K562 (cell line): ENCODE measurements at regions not wholly inside any gene's neighbourhood (a gene's known extent, or its start where the extent isn't known, plus 50 kb on each side); places are given as distances from the start of the nearest gene placed in this dataset.

Source experiments
- CSDE1 ChIP-seq, 2 experiments: fragments of 450-650 bp; IDR thresholded peaks; 2 replicates each; pipeline ENCODE4 v1.6.1; 2016; ENCODE audit warnings: mild to moderate bottlenecking in 1 of 2
- CTCFL ChIP-seq: IDR thresholded peaks from 2 replicates; pipeline ENCODE4 v1.6.1; 2011; ENCODE audit warnings: borderline replicate concordance, low read depth, mild to moderate bottlenecking, moderate library complexity, low read length; ENCODE audit not compliant: insufficient read depth, poor library complexity, severe bottlenecking
- EHMT2 ChIP-seq: fragments of 450-650 bp; IDR thresholded peaks from 2 replicates; pipeline ENCODE4 v1.6.1; 2018; ENCODE audit warnings: antibody characterized with exemption
- FOXA1 ChIP-seq: fragments of 450-650 bp; IDR thresholded peaks from 2 replicates; pipeline ENCODE4 v1.6.1; 2016; ENCODE audit warnings: mild to moderate bottlenecking, borderline replicate concordance
- GTF2B ChIP-seq: IDR thresholded peaks from 2 replicates; pipeline ENCODE4 v1.6.1; 2011; ENCODE audit not compliant: insufficient read length; ENCODE audit errors: extremely low read depth
- HEY1 ChIP-seq: fragments of 250-450 bp; sonication (Bioruptor Pico); IDR thresholded peaks from 2 replicates; pipeline ENCODE4 v1.5.0; 2020; ENCODE audit warnings: mild to moderate bottlenecking, moderate library complexity, borderline replicate concordance
- MAZ ChIP-seq, 2 experiments: fragments of 450-650 bp in 1 of 2; sonication (generic) in 1 of 2; formaldehyde crosslinking; IDR thresholded peaks in 1 of 2; conservative IDR thresholded peaks in 1 of 2; 2 replicates each; pipeline versions ENCODE4 v1.4.0 to v1.5.0; 2020; ENCODE audit warnings: mild to moderate bottlenecking in 1 of 2, missing genetic modification reagents in 1 of 2
- POLR2B ChIP-seq: fragments of 450-650 bp; IDR thresholded peaks from 2 replicates; pipeline ENCODE4 v1.6.1; 2018; ENCODE audit warnings: low read depth; ENCODE audit not compliant: partially characterized antibody
- REST ChIP-seq, 2 experiments: fragments of 450-650 bp; formaldehyde crosslinking in 1 of 2; IDR thresholded peaks; 2 replicates each; pipeline versions ENCODE4 v1.4.0 to v1.6.1; 2014 to 2020; ENCODE audit warnings: mild to moderate bottlenecking in 2 of 2, borderline replicate concordance in 1 of 2, low read depth in 1 of 2
- SMC3 ChIP-seq: conservative IDR thresholded peaks from 2 replicates; pipeline ENCODE4 v1.6.1; 2011; ENCODE audit warnings: low read depth, low read length, improper control_type of control experiment; ENCODE audit not compliant: insufficient read depth
- TAF7 ChIP-seq: fragments of 450-650 bp; IDR thresholded peaks from 2 replicates; pipeline ENCODE4 v1.6.1; 2016; ENCODE audit warnings: missing genetic modification characterization, missing compliant biosample characterization

DNA sequence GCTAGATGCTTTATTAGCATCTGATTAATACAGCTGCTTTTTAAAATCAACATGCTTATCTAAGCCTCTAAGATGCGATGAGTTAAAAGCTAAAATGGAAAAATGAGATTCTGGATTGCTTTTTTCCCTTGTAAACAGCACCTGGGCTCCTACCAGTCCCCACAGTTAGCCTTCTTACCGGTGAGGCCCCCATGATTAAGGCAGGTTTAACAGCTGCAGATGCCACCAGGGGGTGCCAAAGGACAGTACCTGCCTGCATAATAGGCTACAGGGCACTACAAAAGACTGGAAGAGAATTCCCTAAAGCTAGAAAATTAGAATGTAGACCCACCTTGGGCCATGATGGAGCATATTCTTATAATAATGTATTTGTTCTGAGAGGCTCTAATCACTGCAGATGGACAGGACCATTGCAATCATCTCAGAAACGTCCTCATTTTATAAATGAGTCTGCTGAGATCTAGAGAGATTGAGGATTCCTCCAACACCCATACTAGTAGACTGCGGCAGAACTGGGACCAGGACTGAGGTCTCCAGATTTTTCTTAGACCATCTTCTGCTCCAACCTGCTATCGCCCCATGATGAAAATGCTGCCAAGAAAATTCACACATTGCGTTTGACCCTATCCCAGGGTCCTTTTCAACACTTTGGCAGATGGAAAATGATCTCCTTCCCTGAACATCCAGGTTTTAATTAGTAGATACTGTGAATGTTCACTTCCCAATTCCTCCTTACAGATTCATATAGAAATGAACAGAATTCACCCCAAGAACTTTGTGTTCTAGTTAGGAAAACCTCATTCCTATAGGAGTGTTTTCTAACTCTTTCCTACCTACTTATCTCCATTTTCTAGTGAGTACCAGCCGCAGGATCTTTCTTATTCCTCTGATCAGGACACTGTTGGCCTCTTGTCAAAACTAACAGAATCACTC is 148.8 kb downstream of the RPS12 start (continued):
- TF ChIP-seq REST (IDR thresholded peaks at IDR 0.05; ENCODE audit: borderline replicate concordance) (peak; percentile 67; the same call in 1 of the 2 replicates), REST (CRISPR knock-in tag; IDR thresholded peaks at IDR 0.05; ENCODE audit: low read depth) (no peak), FOXA1 (no peak), HEY1 (CRISPR knock-in tag) (no peak), MAZ (CRISPR knock-in tag; conservative IDR thresholded peaks at IDR 0.05 in 1 of 2, IDR thresholded peaks at IDR 0.05 in 1 of 2) (peak in 1 of 2 experiments; percentile 34; a peak in 1 of 4 replicates), SMC3 (peak; percentile 75), TAF7 (tag) (no peak), GTF2B (no peak), CTCFL (no peak), EHMT2 (no peak), POLR2B (no peak), CSDE1 (IDR thresholded peaks at IDR 0.05) (no peak)
